HG03064 (cell line): ENCODE measurements at regions not wholly inside any gene's neighbourhood (a gene's known extent, or its start where the extent isn't known, plus 50 kb on each side); places are given as distances from the start of the nearest gene placed in this dataset.

Experiments
- ATAC-seq: cut with Tn5 transposase; IDR thresholded peaks from one replicate; pipeline ENCODE4 v1.9.1; 2021; ENCODE audit warnings: low read depth; ENCODE audit not compliant: unreplicated experiment

DNA sequence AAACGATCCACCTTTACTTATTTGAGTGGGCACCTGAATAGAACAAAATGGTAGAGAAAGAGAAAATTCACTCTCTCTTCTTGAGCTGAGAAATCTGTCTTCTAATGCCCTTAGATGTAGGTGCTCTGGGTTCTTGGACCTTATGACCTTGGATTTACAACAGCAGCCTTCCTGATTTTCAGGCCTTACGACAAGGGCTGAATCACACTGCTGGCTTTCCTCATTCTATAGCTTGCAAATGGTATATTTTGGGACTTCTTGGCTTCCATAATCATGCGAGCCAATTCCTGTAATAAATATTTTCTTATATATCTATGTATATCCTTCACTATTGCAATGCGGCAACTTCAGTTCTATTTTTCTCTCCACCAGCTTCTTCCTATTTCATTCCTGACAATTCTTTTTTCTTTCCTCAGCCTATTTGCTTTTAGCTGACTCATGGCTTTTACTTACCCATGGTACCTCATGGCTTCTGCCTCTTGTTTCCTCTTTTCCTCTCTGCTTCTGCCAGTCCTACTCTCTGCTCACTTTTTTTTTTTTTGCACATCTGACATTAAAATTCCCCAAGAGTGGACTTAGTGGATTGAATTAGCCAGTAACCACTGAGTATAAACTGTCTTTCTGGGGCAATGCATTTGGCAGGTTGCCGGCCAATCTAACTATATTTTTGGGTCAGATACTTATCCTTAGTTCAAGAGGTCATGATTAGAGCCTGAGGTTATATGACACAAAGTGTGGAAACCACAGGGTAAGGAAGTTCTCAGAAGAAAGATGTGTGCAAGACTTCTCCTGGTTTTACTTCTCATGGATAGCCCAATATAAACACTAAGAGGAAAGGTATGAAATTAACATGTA is 359.5 kb downstream of the TMEM135 start:
- ATAC-seq, result no peak

DNA sequence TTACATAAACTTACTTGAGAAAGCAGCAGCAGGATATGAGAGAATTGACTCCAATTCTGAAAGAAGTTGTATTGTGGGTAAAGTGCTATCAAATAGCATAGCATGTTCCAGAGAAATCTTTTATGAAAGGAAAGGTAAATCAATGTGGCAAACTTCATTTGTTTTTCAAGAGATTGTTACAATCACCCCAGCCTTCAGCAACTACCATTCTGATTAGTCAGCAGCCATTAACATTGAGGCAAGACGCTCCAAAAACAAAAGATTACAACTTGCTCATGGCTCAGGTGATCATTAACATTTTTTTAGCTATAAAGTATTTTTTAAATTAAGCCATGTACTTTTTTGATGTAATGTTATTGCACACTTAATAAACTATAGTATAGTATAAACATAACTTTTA is 357.2 kb downstream of the TMEM135 start:
- ATAC-seq, result no peak

DNA sequence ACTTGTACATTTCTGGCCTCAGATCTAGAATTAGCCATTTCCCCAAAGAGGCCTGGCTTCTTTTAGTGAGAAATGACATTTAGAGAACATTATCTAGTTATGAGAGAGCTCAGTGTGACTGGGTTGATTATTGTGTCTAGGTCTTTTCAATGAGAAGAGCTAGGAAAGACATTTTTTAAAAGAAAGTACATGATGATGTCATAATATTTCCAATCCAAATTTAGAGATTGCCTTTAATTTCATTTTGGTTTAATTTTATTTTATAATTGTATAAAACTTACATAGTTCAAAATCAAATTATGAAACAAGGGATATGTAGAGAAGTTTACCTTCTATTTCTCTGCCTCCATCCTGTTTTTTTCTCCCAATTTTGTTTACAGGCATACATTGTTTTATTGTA is 354.9 kb downstream of the TMEM135 start:
- no peak for ATAC-seq

DNA sequence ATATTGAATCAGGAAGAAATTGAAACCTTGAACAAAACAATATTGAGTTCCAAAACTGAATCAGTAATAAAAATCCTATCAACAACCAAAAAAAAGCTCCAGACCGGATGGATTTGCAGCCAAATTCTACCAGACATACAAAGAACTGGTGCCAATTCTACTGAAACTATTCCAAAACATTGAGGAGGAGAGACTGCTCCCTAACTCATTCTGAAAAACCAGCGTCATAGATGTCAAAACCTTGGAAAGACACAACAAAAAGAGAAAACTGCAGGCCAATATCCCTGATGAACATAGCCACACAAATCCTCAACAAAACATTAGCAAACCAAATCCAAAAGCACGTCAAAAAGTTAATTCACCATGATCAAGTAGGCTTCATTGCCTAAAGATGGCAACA is 353.8 kb downstream of the TMEM135 start:
- ATAC-seq, result no peak

DNA sequence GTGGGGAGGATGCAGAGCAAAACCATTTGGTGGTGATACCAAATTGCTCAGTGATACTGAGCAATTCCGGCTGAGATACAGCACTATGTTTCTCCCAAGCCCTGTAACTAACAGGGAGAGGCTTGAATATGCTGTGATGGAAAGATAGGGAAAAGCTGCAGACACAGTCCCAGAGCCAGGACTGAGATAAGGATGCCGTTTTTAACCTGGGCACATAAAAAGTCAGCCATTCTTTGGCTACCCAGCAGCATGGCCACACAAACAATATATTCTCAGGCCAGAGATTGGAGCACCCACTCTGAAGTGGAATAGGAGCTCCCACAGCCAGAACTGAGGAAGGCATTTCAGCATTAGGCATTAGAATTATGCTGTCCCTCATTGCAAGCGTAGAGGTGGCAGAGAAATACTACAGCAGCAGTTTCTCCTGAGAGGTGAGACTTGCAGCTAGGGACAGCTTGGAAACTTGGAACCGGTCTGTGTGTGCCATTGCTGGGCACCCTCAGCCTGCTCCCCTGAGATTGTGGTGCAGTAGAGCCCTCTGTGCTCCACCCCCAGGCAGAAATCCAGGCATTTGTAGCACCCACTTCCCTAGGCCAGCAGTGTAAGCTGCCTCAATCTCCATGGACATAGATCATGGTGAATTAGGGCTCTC is 346.5 kb downstream of the TMEM135 start:
- ATAC-seq, result no peak

DNA sequence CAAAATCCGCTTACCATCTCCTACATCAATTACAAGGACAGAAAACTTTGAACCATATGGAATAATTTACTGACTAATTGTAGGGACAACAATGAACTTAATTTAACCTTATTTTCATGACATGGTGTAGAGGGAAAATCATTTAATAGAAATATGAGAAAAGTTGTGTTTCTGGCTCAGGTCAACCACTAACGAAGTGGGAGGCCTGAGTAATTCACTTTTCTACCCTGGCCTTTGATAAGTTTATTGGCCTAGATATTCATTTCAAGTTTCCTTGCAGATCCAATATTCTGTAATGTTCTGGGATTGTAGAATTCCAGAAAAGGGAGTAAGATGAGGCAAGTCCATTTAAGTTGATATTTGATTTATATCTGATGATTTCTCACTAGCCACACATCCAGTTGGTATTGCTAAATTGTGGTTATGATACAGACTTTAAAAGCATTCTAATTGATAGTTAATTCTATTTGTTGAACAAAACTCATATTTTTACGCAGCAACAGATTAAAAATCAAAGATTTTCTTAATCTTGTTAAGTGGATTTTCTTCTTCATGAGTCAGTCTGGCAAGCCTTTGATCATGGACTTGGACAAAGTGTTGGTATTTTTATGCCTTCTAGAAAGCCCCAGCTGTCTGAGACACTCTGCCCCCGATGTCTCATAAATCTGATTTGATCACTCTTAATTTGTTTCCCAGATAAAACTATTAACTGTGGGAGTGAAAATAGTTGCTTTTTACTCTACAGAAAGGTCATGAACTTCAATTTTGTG is 336.5 kb downstream of the TMEM135 start:
- no peak for ATAC-seq
